ENCODE measurements at regions not wholly inside any gene's neighbourhood (a gene's known extent, or its start where the extent isn't known, plus 50 kb on each side); places are given as distances from the start of the nearest gene placed in this dataset.

GRCh38 chr13:111051041-111051725 is 63.9 kb upstream of the ARHGEF7 start:
- no peak for TF ChIP-seq CTCF (conservative IDR thresholded peaks at IDR 0.05; ENCODE audit: low read depth, low read length)
- no peak for DNase-seq (ENCODE audit: low read depth)
- no peak overlapping the region for H3K4me3 ChIP-seq (ENCODE audit: low read depth, low read length)

DNA sequence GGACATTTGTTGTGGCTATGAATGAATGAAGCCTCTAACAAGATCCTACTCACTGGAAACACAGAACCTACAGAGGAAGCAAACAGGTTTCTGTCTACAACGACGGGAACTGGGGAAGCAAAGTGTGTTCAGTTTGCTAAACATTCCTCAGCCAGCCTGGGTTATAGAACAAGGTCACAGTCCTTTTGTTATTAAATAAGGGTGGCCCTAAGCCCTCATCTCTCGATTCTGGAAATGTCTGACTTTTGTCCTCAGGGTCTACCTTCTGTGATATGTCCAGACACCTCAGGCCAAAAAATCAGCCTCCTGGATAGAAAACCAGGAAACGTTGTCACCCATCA is 64.6 kb upstream of the ARHGEF7 start:
- DNase-seq (ENCODE audit: low read depth), result no peak
- TF ChIP-seq CTCF (conservative IDR thresholded peaks at IDR 0.05; ENCODE audit: low read depth, low read length), result no peak
- no peak overlapping the region for H3K4me3 ChIP-seq (ENCODE audit: low read depth, low read length)

GRCh38 chr13:111049791-111050538 is 65.1 kb upstream of the ARHGEF7 start:
- peak; percentile 44 for DNase-seq (ENCODE audit: low read depth)
- peak; percentile 74 for TF ChIP-seq CTCF (conservative IDR thresholded peaks at IDR 0.05; ENCODE audit: low read depth, low read length)
- H3K4me3 ChIP-seq (ENCODE audit: low read depth, low read length), result no peak overlapping the region

DNA sequence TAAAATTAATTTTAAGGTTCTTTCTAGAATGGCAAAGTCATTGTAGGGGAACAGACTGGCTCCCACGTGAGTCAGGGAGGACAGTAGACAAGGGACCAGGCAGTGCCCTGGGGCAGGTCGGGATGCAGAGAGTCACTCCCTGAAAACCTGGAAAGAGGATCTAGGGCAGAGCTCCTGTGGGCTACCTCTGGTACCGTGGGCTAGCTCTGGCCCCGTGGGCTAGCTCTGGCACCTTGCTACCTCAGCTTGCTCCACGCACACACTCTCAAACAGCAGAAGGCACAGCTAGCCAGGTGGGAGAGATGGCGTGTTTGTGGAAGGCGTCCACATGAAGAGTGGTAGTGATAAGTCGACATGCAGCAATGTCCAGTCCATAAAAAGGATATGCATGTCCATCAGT is 66.7 kb upstream of the ARHGEF7 start:
- TF ChIP-seq CTCF (conservative IDR thresholded peaks at IDR 0.05; ENCODE audit: low read depth, low read length), result no peak
- no peak for DNase-seq (ENCODE audit: low read depth)
- H3K4me3 ChIP-seq (ENCODE audit: low read depth, low read length), result no peak overlapping the region

DNA sequence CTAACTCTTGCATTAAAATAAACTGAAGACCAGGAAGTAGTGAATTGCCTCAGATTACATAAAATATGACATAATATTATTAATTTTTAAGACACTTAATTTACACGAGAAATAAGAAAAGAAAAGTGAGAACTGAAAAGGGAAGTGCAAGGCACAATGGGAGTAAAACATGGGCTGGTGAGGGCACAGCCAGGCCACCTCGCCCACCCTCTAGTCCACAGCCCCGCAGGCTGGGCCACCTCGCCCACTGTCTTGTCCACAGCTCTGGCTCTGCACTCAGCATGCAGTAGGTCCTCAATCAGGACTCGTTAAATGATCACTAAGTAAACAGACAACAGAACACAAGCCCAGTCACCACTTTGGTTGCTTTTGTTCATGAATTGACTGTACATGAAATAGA is 67.8 kb upstream of the ARHGEF7 start:
- no peak for DNase-seq (ENCODE audit: low read depth)
- H3K4me3 ChIP-seq (ENCODE audit: low read depth, low read length), result no peak overlapping the region
- TF ChIP-seq CTCF (conservative IDR thresholded peaks at IDR 0.05; ENCODE audit: low read depth, low read length), result no peak

DNA sequence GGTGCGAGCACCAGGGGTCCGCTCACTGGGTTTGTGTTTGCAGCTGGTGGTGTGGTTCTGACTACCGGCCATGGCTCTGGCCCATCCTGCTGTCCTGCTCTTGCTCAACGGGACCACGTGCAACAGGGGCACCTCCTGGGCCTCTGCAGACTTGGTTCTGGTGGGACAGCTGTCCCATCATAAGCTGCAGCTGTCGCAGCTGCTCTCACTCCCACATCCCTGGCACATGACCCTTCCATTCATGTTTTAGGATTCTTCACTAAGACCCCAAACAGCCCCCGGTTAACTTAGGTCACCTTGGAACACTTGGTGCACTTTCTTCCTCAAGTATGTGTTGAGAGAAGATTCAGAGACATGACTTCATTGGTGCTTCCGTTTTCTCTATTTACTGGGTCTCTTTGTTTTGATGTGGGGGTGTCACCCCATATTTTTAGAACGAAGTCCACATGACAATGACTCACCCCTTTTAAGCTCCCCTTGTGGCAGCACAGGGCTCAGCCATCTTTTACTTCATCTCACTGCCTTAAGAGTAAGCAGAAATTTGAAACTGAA is 68.4 kb upstream of the ARHGEF7 start:
- TF ChIP-seq CTCF (conservative IDR thresholded peaks at IDR 0.05; ENCODE audit: low read depth, low read length), result peak; percentile 51

More for the DNA sequence above, 68.4 kb upstream of the ARHGEF7 start:
- peak; percentile 45 for DNase-seq (ENCODE audit: low read depth)
- no peak overlapping the region for H3K4me3 ChIP-seq (ENCODE audit: low read depth, low read length)
